Esophagus squamous epithelium (tissue), 4 donors: ENCODE measurements at regions not wholly inside any gene's neighbourhood (a gene's known extent, or its start where the extent isn't known, plus 50 kb on each side); places are given as distances from the start of the nearest gene placed in this dataset.

Experiments used
- CTCF ChIP-seq, 6 experiments: fragments of 450-650 bp in 4 of 6; fragments of 200-600 bp in 2 of 6; sonication (generic) in 2 of 6; IDR thresholded peaks; one replicate each; pipeline ENCODE4 v1.5.1; 2016 to 2019; ENCODE audit warnings: antibody characterized with exemption in 6 of 6, mild to moderate bottlenecking in 4 of 6, moderate library complexity in 4 of 6
- POLR2A ChIP-seq, 4 donors: fragments of 450-650 bp; IDR thresholded peaks; one replicate each; pipeline ENCODE4 v1.6.1; 2017; ENCODE audit warnings: antibody characterized with exemption in 4 of 4, mild to moderate bottlenecking in 4 of 4, moderate library complexity in 3 of 4

DNA sequence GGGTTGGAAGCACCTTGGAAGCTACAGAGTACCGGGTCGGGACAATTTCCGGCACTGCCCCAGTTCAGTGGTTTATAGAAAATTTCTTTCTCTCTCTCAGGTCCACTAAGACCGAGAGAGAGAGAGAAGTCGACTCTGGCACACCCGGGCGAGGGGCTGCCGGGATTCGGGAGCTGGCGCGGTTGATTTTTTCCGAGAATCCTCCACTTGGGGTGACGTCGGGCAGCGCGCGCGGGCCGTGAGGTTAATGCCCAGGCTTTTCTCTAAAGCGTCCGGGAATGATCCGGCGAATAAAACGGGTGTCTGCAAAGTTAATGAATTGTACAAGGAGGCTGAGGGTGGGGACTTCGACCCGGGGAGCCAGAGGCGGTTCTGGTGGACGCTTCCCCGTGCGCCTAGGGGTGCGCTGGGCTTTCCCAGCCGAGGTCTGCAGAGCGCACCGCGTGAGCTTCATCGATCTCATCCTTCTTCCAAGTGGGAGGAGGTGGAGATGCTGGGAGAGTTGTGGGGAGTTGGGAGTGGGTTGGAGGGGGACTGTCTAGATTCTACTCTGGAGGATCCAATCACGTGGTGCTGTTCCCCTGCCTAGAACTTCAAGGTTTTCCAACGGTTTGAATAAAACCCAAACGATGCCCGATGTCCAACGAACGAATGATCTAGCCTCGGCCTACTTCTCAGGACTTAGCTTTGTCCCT lies 51.9 kb upstream of the TBX3 start:
- TF ChIP-seq CTCF (IDR thresholded peaks at IDR 0.05): no peak
- TF ChIP-seq POLR2A (IDR thresholded peaks at IDR 0.05): no peak
